Caco-2 (cell line): ENCODE measurements at regions not wholly inside any gene's neighbourhood (a gene's known extent, or its start where the extent isn't known, plus 50 kb on each side); places are given as distances from the start of the nearest gene placed in this dataset.

Experiments used
- BruUV-seq: library from RNA; stranded (reverse); fragments of 400-500 nt; replicated peaks from 2 replicates; lab custom pipeline; 2021; lab: Mats Ljungman, UMichigan
- CTCF ChIA-PET: fragments of 300-600 bp; sonication (Branson Sonifier 250); formaldehyde crosslinking; loops from one replicate; lab custom pipeline; 2022; ENCODE audit warnings: antibody characterized with exemption; lab: Charles Lee
- POLR2A ChIA-PET: fragments of 300-600 bp; sonication (Branson Sonifier 250); formaldehyde crosslinking; loops from one replicate; lab custom pipeline; 2022; ENCODE audit warnings: antibody characterized with exemption; lab: Charles Lee
- DNase-seq, 2 experiments: peaks; one replicate each; pipeline versions ENCODE4 v3.0.0 to v3.0.0-alpha.2; 2020 to 2022
- H3K27me3 ChIP-seq: replicated peaks from 2 replicates; pipeline ENCODE4 v1.6.0; 2011; ENCODE audit warnings: low read length; ENCODE audit not compliant: control insufficient read depth, insufficient read depth
- H3K36me3 ChIP-seq: 2 replicates; pipeline ENCODE4 v1.5.1; 2011; ENCODE audit warnings: low read length; ENCODE audit not compliant: control insufficient read depth, insufficient read depth
- H3K4me1 ChIP-seq: fragments of 250-450 bp; sonication (Bioruptor Pico); 2 replicates; pipeline ENCODE4 v1.5.1; 2020; ENCODE audit warnings: mild to moderate bottlenecking
- H3K4me3 ChIP-seq: 2 replicates; pipeline ENCODE4 v1.5.1; 2011; ENCODE audit warnings: low read depth, mild to moderate bottlenecking, control low read depth, low read length
- H3K9me3 ChIP-seq: fragments of 250-450 bp; sonication (Bioruptor Pico); 2 replicates; pipeline ENCODE4 v1.5.1; 2020; ENCODE audit warnings: mild to moderate bottlenecking, moderate library complexity
- H3K27ac Mint-ChIP-seq: one replicate; pipeline ENCODE4 v1.8.0; 2022; ENCODE audit warnings: mixed read lengths; ENCODE audit not compliant: unreplicated experiment
- H3K27me3 Mint-ChIP-seq: one replicate; pipeline ENCODE4 v1.8.0; 2022; ENCODE audit warnings: mixed read lengths; ENCODE audit not compliant: insufficient read depth, unreplicated experiment
- H3K36me3 Mint-ChIP-seq: one replicate; pipeline ENCODE4 v1.8.0; 2022; ENCODE audit warnings: mild to moderate bottlenecking, mixed read lengths; ENCODE audit not compliant: insufficient read depth, unreplicated experiment
- H3K4me1 Mint-ChIP-seq: one replicate; pipeline ENCODE4 v1.8.0; 2022; ENCODE audit warnings: low read depth, mixed read lengths; ENCODE audit not compliant: unreplicated experiment
- H3K4me3 Mint-ChIP-seq: one replicate; pipeline ENCODE4 v1.8.0; 2022; ENCODE audit warnings: mild to moderate bottlenecking, moderate library complexity, mixed read lengths; ENCODE audit not compliant: unreplicated experiment
- H3K9me3 Mint-ChIP-seq: one replicate; pipeline ENCODE4 v1.8.0; 2022; ENCODE audit warnings: mixed read lengths; ENCODE audit not compliant: unreplicated experiment
- intact Hi-C: fragments of 100-400 bp; cut with micrococcal nuclease; formaldehyde crosslinking; loops from one replicate; pipeline ENCODE4 v1.10.0; 2022; ENCODE audit not compliant: unreplicated experiment
- TF ChIP-seq, protein P1 (sequence below), 2 experiments: fragments of 200-600 bp in 1 of 2; IDR thresholded peaks; 1 replicate in 1 of 2; 2 replicates in 1 of 2; pipeline versions ENCODE4 v1.5.1 to v1.8.0; 2011 to 2022; ENCODE audit warnings: antibody characterized with exemption in 1 of 2, control low read depth in 1 of 2, inconsistent platforms in 1 of 2, low read depth in 1 of 2, low read length in 1 of 2, mild to moderate bottlenecking in 1 of 2, moderate library complexity in 1 of 2; ENCODE audit not compliant: insufficient read depth in 1 of 2, severe bottlenecking in 1 of 2, unreplicated experiment in 1 of 2

DNA sequence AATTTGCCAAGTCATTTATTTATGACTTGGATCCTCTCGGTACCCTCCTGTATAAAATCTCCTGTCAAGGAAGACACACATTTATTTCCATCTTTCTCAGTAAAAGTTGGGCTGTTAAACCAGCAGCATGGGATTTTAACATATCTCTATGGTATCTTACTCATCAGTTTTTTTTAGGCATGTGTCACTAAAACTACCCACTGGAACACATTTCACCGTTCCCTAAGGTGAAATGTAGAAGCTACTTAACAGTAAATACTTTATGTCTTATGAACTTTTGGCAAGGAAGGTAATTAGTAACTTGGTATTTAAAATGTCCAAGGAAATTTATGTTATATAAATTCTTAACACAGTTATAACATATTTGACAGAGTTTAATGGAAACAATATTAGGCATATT lies 152.5 kb upstream of the HDAC9 start:
- ChIA-PET CTCF (no interaction called here), POLR2A (no interaction called here)
- TF ChIP-seq, protein P1, sequence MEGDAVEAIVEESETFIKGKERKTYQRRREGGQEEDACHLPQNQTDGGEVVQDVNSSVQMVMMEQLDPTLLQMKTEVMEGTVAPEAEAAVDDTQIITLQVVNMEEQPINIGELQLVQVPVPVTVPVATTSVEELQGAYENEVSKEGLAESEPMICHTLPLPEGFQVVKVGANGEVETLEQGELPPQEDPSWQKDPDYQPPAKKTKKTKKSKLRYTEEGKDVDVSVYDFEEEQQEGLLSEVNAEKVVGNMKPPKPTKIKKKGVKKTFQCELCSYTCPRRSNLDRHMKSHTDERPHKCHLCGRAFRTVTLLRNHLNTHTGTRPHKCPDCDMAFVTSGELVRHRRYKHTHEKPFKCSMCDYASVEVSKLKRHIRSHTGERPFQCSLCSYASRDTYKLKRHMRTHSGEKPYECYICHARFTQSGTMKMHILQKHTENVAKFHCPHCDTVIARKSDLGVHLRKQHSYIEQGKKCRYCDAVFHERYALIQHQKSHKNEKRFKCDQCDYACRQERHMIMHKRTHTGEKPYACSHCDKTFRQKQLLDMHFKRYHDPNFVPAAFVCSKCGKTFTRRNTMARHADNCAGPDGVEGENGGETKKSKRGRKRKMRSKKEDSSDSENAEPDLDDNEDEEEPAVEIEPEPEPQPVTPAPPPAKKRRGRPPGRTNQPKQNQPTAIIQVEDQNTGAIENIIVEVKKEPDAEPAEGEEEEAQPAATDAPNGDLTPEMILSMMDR (IDR thresholded peaks at IDR 0.05; ENCODE audit: insufficient read depth in 1 of 2, low read depth in 1 of 2, low read length in 1 of 2, severe bottlenecking in 1 of 2, unreplicated experiment in 1 of 2) = no peak
- Histone ChIP-seq H3K9me3 (no peaks in the 10 kb centered on the region), H3K27me3 (no peaks in the 10 kb centered on the region), H3K36me3 (no peaks in the 10 kb centered on the region), H3K4me3 (no peak overlapping the region), H3K4me1 (no peaks in the 10 kb centered on the region)
- Mint-ChIP-seq H3K4me3 (no peak overlapping the region), H3K27ac (no peak overlapping the region), H3K4me1 (no peaks in the 10 kb centered on the region), H3K27me3 (no peaks in the 10 kb centered on the region), H3K36me3 (no peaks in the 10 kb centered on the region), H3K9me3 (peaks cover 17% of the 10 kb centered on the region)
- DNase-seq = no peak
- intact Hi-C loops = loop anchor here (10.0 kb wide), 1 partner anchor 378 kb away; no protein-coding TSS in a partner anchor
- no TSS peak for BruUV-seq

DNA sequence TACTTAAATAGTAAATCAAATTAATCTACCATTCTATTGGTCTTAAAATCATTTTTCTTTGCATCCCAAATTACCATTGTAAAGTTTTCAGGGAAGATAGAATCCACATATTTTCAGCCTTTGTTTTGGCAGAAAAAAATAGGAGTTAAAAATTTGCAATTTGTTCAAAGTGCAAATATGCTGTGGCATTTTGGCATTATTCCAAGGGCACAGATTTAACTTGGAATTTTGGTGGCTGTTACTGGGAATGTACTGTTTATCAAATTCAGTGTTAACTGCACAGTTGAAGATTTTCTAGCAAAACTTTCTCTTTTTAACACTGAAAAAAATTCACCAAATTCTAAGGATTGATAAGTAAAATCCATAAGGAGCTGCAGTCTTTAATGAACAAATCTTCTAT lies 151.0 kb upstream of the HDAC9 start:
- no peaks in the 10 kb centered on the region for H3K36me3 Mint-ChIP-seq
- no peak overlapping the region for H3K27ac Mint-ChIP-seq
- H3K4me3 Mint-ChIP-seq = no peak overlapping the region
- ChIA-PET POLR2A (no interaction called here), CTCF (interaction anchor here (1.7 kb wide), 1 partner anchor 574 kb away, joined by 9 read pairs; no protein-coding TSS in a partner anchor)
- H3K4me1 Mint-ChIP-seq = no peaks in the 10 kb centered on the region
- Histone ChIP-seq H3K27me3 (no peaks in the 10 kb centered on the region), H3K4me1 (no peaks in the 10 kb centered on the region), H3K9me3 (no peaks in the 10 kb centered on the region), H3K36me3 (no peaks in the 10 kb centered on the region), H3K4me3 (no peak overlapping the region)
- H3K27me3 Mint-ChIP-seq = peaks cover 4% of the 10 kb centered on the region
- DNase-seq = no peak
- TF ChIP-seq, protein P1 (IDR thresholded peaks at IDR 0.05; ENCODE audit: insufficient read depth in 1 of 2, low read depth in 1 of 2, low read length in 1 of 2, severe bottlenecking in 1 of 2, unreplicated experiment in 1 of 2) = no peak
- intact Hi-C loops = loop anchor here (10.0 kb wide), 1 partner anchor 380 kb away; no protein-coding TSS in a partner anchor
- peaks cover 17% of the 10 kb centered on the region for H3K9me3 Mint-ChIP-seq
- BruUV-seq = no TSS peak

DNA sequence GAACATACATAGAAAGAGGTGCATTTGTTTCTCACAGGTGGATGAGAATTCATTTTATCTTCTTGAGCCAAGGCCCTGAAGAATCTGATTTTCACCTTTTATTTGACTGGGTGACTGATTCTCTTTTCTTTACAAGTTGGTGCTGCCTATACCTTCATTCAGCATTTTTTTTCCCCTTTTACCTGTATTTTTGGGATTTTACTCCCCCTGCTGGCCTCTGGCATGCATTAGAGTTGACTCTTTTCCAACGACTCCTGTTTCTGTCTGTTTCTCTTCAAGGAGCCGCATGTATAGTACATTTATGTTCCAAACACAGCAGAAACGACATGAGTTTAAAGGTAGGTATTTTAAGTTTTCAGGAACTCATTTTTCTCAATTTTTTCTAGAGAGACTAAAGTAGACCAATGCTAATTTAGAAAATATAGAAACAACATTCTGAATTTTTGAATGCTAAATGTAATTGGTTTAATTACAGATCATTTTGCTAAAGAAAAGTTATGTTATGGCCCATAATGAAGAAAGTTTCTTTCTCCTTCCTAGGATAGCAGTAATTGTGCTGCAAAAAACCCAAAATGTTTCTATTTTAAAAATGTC lies 149.8 kb upstream of the HDAC9 start:
- ChIA-PET POLR2A (no interaction called here), CTCF (interaction anchor here (1.0 to 1.7 kb wide), 2 partner anchors 575 to 665 kb away, joined by 5 to 9 read pairs; no protein-coding TSS in a partner anchor)
- TF ChIP-seq, protein P1 (IDR thresholded peaks at IDR 0.05; ENCODE audit: insufficient read depth in 1 of 2, low read depth in 1 of 2, low read length in 1 of 2, severe bottlenecking in 1 of 2, unreplicated experiment in 1 of 2) = peak; percentile 76
- BruUV-seq = no TSS peak
- H3K9me3 ChIP-seq = no peaks in the 10 kb centered on the region
- Mint-ChIP-seq H3K36me3 (no peaks in the 10 kb centered on the region), H3K9me3 (peaks cover 7% of the 10 kb centered on the region), H3K4me3 (no peak overlapping the region), H3K27me3 (peaks cover 4% of the 10 kb centered on the region), H3K4me1 (no peaks in the 10 kb centered on the region), H3K27ac (no peak overlapping the region)
- no peak overlapping the region for H3K4me3 ChIP-seq
- no peaks in the 10 kb centered on the region for H3K4me1 ChIP-seq
- H3K27me3 ChIP-seq = no peaks in the 10 kb centered on the region
- intact Hi-C loops = loop anchor here (1.0 to 10.0 kb wide), 5 partner anchors 130 to 664 kb away; no protein-coding TSS in a partner anchor
- H3K36me3 ChIP-seq = no peaks in the 10 kb centered on the region
- DNase-seq = peak in 1 of 2 experiments; percentile 64
